Inflammatory macrophage treated with lipopolysaccharide for 1 hour (primary cell): ENCODE measurements at regions not wholly inside any gene's neighbourhood (a gene's known extent, or its start where the extent isn't known, plus 50 kb on each side); places are given as distances from the start of the nearest gene placed in this dataset.

Source experiments
- DNase-seq, 2 donors: peaks; one replicate each; pipeline ENCODE4 v3.0.0-alpha.2; 2020 to 2022

DNA sequence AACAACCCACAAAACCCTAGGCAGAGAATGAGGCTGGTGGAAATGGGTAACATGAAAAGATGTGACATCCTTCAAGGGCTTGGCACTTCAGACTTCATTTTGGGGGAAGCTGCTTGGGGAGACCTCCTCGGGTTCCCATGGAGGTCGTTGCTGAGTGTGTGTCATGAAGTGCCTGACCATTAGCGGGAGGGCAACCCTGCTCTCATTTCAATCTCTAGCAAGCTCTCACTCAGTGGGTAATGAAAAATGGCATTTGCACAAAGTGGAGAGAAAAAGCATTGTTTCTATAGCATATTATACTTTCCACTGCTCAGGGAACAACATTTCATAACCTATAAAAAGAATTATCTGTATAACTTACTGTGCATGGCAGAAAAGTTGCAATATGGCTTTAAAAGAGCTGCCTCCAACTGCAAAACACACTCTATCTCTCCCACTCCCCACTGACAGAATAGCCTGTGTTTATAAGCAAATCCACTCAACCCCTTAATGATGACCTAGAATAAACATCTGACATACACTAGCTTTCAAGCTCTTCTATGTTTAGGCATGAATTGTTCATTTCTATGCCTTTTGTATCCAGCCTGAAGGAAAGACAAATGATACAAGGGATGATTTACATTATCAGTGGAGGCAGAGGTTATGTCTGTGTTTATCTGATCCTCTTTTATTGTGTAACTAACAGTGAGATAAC, 357.2 kb downstream of the ZSWIM6 start:
- DNase-seq: no peak

DNA sequence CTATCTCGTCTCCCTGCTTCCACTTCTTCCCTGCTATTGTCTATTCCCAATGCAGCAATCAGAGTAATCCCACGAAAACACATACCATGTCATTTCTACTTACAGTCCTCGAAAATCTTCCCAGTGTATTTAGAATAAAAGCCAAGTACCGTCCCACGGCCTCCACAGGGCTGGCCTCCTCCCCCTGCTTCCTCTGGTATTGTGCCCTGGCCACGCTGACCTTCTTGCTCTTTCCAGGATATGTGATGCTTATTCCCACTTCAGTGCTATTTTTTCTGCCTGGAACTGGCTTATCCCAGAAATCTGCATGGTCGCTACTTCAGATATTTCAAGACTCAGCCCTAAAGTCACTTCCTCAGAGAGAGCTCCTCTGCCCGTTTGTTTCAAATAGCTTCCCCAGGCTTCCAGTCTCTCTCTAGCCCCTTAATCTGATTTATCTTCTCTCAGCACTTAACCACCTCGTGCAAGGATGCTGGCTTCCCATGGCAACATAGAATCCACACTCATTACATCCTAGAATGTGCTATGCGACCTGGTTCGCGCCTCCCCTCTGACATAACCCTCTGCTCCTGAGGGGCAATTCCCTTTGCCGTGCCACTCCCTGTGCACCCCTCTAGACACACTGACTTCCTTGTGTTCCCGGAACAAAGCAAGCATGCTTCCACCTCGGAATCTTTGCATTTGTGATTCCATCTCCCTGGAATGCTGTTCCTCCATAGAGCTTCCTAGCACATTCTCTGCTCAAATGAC, 365.9 kb downstream of the ZSWIM6 start:
- DNase-seq: no peak

DNA sequence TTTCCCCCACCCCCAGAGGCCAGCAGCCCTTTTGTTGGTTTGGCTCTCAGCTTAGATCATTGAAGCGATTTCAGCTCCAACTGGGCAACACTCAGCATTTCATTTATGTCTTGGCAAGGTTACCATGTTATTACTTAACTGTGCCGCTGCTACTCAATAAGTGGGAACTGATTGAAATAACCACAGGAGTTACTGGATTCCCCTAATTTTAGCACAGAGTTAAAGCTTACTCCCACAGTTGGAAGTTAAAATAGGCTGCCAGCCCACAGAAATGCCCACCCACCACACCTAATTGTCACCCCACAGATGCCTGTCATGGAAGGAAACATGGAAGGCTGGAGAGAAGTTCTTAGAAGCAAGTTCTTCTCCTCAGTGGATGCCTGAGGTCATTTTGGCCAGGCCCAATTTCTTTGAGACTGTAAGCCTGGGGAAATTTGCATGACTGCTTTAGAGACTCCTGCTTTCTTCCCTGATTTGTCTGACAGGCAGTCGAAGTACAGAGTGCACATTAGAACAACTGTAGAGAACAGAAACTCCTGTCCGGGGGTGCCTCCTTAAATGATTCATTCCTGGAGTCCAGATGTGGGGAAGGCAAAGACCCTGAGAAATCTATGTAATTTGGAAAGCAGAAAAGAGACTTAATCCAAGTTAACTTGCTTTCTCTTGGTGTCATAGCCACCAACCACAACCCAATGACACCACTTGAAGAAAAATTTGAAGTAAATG, 370.0 kb downstream of the ZSWIM6 start:
- DNase-seq: peak in 1 of 2 donors; percentile 9

GRCh38 chr5:61702784-61703183, 370.7 kb downstream of the ZSWIM6 start:
- DNase-seq: no peak

DNA sequence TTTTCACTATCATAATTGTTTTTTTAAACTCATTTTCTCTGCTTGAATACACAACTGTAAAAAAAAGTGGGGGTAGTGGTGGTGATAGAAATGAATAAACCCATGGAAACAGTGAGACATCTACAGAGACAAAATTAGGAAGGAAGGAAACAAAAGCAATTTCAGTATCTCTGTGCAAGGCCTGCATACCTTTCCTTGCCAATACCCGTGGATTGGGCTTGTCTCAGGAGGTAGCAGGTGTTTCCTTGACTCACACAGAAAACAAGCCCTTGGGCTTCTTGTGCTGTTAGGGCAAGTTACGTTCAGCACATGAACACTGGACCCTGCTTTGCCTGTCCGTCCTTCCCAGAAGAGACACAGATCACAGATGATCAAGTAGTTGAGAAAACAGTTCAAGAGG, 372.2 kb downstream of the ZSWIM6 start:
- no peak for DNase-seq

GRCh38 chr5:61706751-61707150, 374.7 kb downstream of the ZSWIM6 start:
- DNase-seq: no peak

DNA sequence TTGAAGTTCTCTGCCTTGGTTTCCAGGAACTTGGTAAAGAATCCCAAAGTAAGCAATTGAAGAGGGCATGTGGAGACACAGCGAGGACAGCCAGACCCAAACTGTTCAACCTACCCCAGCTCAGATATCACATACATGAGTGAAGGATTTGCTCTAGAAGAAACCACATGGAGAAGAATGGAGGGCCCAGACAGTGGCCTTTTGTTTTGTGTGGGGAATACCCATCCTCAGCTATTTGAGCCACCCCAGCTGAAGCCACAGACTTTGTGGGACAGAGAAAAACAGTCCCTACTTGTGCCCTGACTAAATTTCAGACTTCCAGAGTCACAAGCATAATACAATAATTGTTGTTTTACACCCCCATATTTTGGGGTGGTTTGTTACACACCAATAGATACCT, 387.1 kb downstream of the ZSWIM6 start:
- no peak for DNase-seq

DNA sequence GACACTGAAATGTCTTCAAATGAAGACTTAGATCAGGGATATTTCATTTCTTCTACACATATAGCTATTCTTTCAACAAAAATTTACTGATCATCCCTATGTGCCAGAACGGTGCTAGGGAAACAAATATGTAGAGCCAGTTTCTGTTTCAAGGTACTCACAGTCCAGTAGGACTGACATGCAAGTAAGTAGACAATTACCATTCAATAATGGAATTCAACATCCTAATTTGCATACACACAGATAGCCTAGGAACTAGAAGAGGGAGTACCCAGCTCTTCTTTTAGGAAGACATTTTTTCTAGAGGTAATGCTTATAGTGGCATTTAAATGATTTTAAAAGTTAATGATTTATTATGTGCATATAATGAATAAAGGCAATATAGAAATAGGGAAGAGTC, 388.8 kb downstream of the ZSWIM6 start:
- DNase-seq: no peak

DNA sequence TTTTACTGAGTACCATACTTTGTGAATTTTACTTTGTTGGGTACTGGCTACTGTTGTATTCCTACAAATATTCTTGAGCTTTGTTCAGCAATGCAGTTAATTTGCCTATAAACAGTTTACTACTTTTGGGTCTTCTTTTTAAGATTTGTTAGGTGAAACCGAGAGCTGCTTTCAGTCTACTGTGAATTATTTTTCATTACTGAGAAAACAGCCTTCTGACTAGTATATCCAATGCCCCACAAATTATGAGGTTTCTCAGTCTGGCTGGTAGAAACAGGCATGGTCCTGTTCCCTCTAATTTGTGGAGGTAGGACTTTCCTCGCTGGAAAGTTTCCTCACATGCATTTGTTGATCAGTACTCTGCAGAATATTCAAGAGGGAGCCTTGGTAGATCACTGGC, 392.0 kb downstream of the ZSWIM6 start:
- no peak for DNase-seq

GRCh38 chr5:61728287-61728686, 396.2 kb downstream of the ZSWIM6 start:
- DNase-seq: no peak

- DNase-seq: no peak
These were observed 398.8 kb downstream of the ZSWIM6 start for GRCh38 chr5:61730866-61731265.

- DNase-seq: no peak
These were observed 399.3 kb downstream of the ZSWIM6 start for GRCh38 chr5:61731267-61731945.

GRCh38 chr5:61731946-61732314, 399.9 kb downstream of the ZSWIM6 start:
- DNase-seq: no peak

- no peak for DNase-seq
These were observed 400.3 kb downstream of the ZSWIM6 start for GRCh38 chr5:61732369-61732768.

DNA sequence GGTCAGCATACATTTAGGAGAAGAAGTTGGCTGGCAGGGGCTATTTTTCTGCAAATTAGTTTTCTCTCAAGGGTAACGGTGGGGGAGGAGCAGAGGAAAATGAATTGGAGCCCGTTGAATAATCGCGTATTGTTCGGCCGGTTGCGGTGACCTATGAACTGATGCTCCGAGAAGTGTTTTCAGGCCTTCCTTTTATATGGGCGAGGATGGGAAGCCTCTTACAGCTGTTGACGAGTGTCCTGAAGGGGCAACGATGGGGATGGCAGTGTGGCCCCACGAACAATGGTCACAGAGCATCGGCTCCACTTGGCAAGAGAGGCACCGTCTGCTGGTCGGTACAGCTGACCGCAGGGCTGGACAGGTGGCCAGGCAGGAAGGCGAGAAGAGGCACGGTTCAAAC, 400.7 kb downstream of the ZSWIM6 start:
- no peak for DNase-seq

- DNase-seq: no peak
These were observed 401.9 kb downstream of the ZSWIM6 start for GRCh38 chr5:61734001-61734400.

DNA sequence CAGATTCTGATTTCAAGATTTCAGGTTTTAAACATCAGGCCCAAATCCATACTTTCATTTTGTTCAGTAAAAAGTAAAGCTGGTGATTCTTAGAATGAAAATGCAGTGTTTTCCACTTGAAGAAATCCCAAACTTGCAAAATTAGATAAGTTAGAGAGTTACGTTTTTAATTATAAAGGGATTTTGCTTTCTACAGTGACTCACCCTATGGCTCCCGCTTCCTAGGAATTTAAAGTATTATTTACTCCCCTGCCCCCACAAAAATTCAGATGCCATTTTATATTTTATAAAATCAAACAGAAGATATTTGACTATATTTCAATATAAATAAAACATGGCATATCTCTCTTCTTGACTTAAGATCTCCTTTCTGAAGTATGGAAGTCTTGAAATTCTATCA, 402.9 kb downstream of the ZSWIM6 start:
- no peak for DNase-seq

DNA sequence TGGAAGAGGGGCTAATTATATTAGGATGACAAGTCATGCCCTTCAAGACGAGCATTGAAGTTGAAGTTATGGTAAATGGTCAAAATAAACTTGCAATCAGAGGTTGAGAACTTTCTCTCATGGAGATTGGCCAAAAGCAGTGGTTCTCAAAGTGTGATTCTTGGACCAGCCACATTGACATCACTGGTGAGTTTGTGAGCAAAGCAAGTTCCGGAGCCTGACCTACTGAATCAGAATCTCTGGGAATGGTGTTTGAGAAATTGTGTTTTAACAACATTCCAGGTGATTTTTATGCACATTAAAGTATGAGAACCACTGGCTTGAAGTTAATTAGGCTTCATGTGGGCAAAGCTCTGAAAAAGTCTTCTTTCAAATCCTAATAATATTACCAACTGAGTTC, 403.5 kb downstream of the ZSWIM6 start:
- no peak for DNase-seq

DNA sequence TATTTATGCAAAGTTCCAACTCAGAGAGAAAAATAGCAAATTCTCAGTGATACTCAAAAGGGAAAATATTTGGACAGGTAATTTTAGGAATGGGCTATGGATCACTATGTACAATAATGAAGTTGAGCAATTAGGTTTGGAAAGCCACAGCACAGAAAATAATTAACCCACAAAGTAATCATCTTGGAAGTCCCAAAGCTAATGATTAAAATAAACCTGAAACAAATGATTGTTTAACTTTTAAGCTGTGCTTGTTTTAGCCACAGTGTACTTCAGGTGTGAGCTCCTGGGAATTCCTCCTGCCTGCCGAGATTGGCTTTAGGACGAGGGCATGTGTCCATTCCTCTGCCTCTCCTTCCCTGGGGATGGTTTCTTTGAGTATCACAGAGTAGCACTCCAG, 403.9 kb downstream of the ZSWIM6 start:
- no peak for DNase-seq

- no peak for DNase-seq
These were observed 405.4 kb downstream of the ZSWIM6 start for GRCh38 chr5:61737301-61737963.

DNA sequence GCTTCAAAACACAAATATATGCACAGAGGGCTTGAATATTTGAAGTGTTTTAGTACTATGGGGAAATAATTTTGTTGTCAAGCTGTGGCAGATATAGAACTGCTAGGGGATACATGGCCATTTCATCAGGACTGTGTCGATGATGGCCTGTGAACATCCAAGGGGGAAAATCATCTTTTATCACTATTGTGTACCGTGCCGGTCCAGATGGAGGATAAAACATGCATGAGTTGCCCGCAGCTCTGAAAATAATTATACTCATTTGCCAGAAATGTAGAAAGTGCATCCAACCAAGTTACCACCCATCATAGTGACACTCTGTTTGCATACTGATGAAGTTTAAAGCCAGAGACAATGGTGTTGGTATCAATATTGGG, 405.9 kb downstream of the ZSWIM6 start:
- no peak for DNase-seq

GRCh38 chr5:61738446-61738845, 406.4 kb downstream of the ZSWIM6 start:
- DNase-seq: no peak
